ENCODE measurements at regions not wholly inside any gene's neighbourhood (a gene's known extent, or its start where the extent isn't known, plus 50 kb on each side); places are given as distances from the start of the nearest gene placed in this dataset.

GRCh38 chr13:30105381-30105780 is 202.0 kb downstream of the KATNAL1 start:
- no peak for DNase-seq

- DNase-seq = no peak
Measured at GRCh38 chr13:30103161-30103840, 204.1 kb downstream of the KATNAL1 start.

GRCh38 chr13:30100226-30100625 is 207.1 kb downstream of the KATNAL1 start:
- no peak for DNase-seq

- no peak for DNase-seq
Measured at GRCh38 chr13:30097701-30098100, 209.7 kb downstream of the KATNAL1 start.

GRCh38 chr13:30097089-30097488 is 210.3 kb downstream of the KATNAL1 start:
- no peak for DNase-seq

- DNase-seq = no peak
Measured at GRCh38 chr13:30094015-30094414, 213.3 kb downstream of the KATNAL1 start.

GRCh38 chr13:30093236-30093635 is 214.1 kb downstream of the KATNAL1 start:
- DNase-seq = no peak

GRCh38 chr13:30091691-30092090 is 215.7 kb downstream of the KATNAL1 start:
- DNase-seq = no peak

GRCh38 chr13:30091035-30091434 is 216.3 kb downstream of the KATNAL1 start:
- DNase-seq = no peak

GRCh38 chr13:30088312-30088855 is 219.0 kb downstream of the KATNAL1 start:
- no peak for DNase-seq

- no peak for DNase-seq
Measured at GRCh38 chr13:30085087-30085486, 222.3 kb downstream of the KATNAL1 start.

- no peak for DNase-seq
Measured at GRCh38 chr13:30082391-30082790, 225.0 kb downstream of the KATNAL1 start.

- DNase-seq = no peak
Measured at GRCh38 chr13:30081331-30081730, 226.0 kb downstream of the KATNAL1 start.

GRCh38 chr13:30079501-30079900 is 227.8 kb downstream of the KATNAL1 start:
- DNase-seq = no peak

GRCh38 chr13:30078059-30078458 is 227.6 kb upstream of the UBL3 start:
- DNase-seq = no peak

- DNase-seq = no peak
Measured at GRCh38 chr13:30077240-30077735, 226.9 kb upstream of the UBL3 start.

- no peak for DNase-seq
Measured at GRCh38 chr13:30074955-30075614, 224.7 kb upstream of the UBL3 start.

- no peak for DNase-seq
Measured at GRCh38 chr13:30074431-30074830, 224.0 kb upstream of the UBL3 start.

GRCh38 chr13:30072818-30073186 is 222.4 kb upstream of the UBL3 start:
- DNase-seq = no peak

GRCh38 chr13:30071969-30072817 is 221.8 kb upstream of the UBL3 start:
- no peak for DNase-seq

GRCh38 chr13:30065181-30065580 is 214.8 kb upstream of the UBL3 start:
- no peak for DNase-seq

- no peak for DNase-seq
Measured at GRCh38 chr13:30063892-30064291, 213.5 kb upstream of the UBL3 start.

GRCh38 chr13:30061217-30061616 is 210.8 kb upstream of the UBL3 start:
- DNase-seq = no peak

Measured in NCI-H748 treated with DMSO at 0.1 percent for 48 hours (cell line).